ENCODE measurements at regions not wholly inside any gene's neighbourhood (a gene's known extent, or its start where the extent isn't known, plus 50 kb on each side); places are given as distances from the start of the nearest gene placed in this dataset.

GRCh38 chr5:62681117-62681850 lies 102.7 kb downstream of the LRRC70 start:
- no peak for TF ChIP-seq CBFB (CRISPR knock-in tag; IDR thresholded peaks at IDR 0.05; ENCODE audit: low read depth)
- no peak for TF ChIP-seq AFF4 (CRISPR knock-in tag; IDR thresholded peaks at IDR 0.05; ENCODE audit: borderline replicate concordance)
- no peak for TF ChIP-seq NR1H2 (CRISPR knock-in tag; IDR thresholded peaks at IDR 0.05)
- no peak for TF ChIP-seq CTCF (IDR thresholded peaks at IDR 0.05)
- no peak for TF ChIP-seq SP1 (CRISPR knock-in tag; conservative IDR thresholded peaks at IDR 0.05)
- no peak for TF ChIP-seq CREB1 (CRISPR knock-in tag; IDR thresholded peaks at IDR 0.05)
- TF ChIP-seq MAX (CRISPR knock-in tag; IDR thresholded peaks at IDR 0.05), result no peak
- TF ChIP-seq ZNF512 (CRISPR knock-in tag; IDR thresholded peaks at IDR 0.05; ENCODE audit: borderline replicate concordance), result no peak
- no peak for TF ChIP-seq ELF4 (CRISPR knock-in tag; IDR thresholded peaks at IDR 0.05; ENCODE audit: low read depth)
- TF ChIP-seq FOXK1 (CRISPR knock-in tag; IDR thresholded peaks at IDR 0.05), result no peak
- TF ChIP-seq NR3C1 (CRISPR knock-in tag; conservative IDR thresholded peaks at IDR 0.05; ENCODE audit: low read depth), result no peak
